HG03565 (cell line): ENCODE measurements at regions not wholly inside any gene's neighbourhood (a gene's known extent, or its start where the extent isn't known, plus 50 kb on each side); places are given as distances from the start of the nearest gene placed in this dataset.
"Not testable (repeated sequence)": the region's sequence is repeated elsewhere in the genome, so short reads cannot be mapped to it uniquely, and the experiment has no call there.

Source experiments
- ATAC-seq: cut with Tn5 transposase; IDR thresholded peaks from one replicate; pipeline ENCODE4 v1.9.1; 2021; ENCODE audit warnings: mild to moderate bottlenecking, moderate library complexity; ENCODE audit not compliant: unreplicated experiment

GRCh38 chr18:39622431-39622830 is 2056.8 kb upstream of the CELF4 start:
- no peak for ATAC-seq

GRCh38 chr18:39620551-39621168 is 2055.1 kb upstream of the CELF4 start:
- ATAC-seq: no peak

- no peak for ATAC-seq
Observed at GRCh38 chr18:39618265-39619003, 2052.8 kb upstream of the CELF4 start.

- no peak for ATAC-seq
Observed at GRCh38 chr18:39611381-39612100, 2045.9 kb upstream of the CELF4 start.

DNA sequence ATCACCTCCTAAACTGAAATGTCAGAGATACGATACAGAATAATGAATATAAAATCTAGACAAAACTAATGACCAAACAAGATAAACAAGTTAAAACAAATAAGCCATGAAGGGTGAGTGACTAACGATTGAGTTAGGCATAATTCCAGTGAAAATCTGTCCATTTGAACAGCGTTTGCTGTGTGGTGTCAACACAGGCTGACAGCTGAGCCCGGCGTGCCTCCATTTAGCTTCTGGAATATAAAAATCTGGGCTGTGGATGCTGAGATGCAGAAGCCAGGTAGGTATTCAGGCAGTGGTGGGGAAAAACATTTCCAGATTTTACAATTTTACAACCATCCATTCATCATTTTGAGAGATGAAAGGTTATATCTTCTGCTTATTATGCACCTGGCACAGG is 2041.4 kb upstream of the CELF4 start:
- ATAC-seq: no peak

DNA sequence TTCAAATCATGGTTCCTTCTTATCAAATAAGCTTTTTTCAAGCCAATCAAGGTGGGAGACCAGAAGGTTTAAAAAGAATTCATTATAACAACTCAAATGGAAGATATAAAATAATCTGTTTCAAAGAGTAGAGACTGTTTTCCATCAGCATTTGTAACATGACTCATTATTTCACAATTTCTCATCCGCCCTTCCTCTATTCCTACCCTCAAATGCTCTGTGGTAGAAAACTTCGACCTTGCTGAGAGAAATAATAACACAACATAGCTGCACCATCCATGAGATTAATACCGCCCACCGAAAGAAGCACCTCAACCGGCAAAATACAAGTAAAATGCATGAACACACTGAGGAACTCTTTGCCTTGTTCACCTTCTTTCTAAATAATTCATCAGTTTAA is 2039.2 kb upstream of the CELF4 start:
- ATAC-seq: no peak

DNA sequence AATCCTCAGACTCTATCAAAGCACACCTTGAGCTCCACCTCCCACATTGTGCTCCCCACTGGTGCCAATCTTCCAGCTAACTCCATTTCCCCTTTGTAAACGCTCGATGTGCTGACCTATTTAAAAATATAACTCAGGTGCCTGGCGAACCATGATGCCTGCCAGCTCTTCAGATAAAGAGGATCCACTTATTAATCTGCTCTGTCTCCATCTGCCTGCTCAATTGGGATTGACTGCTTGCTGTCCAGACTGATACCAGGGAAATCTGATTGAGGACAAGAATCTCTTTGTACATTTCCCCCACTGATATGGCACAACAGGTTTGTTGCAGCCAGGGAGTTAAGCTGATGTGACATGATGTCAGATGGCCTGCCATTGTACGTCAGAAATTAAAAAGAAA is 2036.5 kb upstream of the CELF4 start:
- no peak for ATAC-seq

DNA sequence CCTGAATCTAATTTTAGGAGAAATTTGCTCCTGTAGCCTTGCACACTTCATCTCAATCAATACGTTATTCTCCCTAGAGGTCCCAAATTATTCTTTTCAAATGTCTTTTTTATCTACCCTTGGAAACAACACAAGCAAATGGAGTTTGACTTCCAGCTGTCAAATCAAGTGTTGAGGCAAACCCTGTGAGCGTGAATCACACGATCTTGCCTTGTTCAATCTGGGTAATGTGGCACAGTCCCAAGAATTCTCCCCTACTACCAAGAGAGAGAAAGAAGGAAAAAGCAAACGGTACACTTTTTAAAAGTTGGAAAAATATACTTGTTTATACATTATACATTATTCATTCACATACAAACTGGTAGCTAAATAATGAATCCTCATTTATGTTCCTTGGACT is 2035.3 kb upstream of the CELF4 start:
- ATAC-seq: no peak

GRCh38 chr18:39599251-39599650 is 2033.7 kb upstream of the CELF4 start:
- ATAC-seq: no peak

GRCh38 chr18:39596891-39597290 is 2031.3 kb upstream of the CELF4 start:
- no peak for ATAC-seq

GRCh38 chr18:39596221-39596620 is 2030.6 kb upstream of the CELF4 start:
- ATAC-seq: no peak

DNA sequence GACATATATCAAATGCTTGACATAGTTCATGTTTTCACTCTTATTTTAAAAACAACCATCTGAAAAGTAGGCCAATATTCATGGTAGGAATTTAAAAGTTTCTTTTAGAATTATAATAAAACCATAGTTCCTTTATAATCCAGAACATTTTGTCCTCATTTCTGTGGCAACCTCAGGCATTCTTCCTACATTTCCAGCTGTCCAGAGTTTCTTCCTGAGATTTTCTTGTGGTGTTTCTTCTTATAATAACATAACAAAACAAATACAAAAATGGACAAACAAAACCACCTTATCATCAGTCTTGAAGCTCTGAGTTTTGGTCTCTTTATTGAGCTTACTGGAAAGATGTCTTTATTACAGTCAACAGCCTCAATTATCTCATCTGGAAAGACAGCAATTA is 2028.6 kb upstream of the CELF4 start:
- no peak for ATAC-seq

DNA sequence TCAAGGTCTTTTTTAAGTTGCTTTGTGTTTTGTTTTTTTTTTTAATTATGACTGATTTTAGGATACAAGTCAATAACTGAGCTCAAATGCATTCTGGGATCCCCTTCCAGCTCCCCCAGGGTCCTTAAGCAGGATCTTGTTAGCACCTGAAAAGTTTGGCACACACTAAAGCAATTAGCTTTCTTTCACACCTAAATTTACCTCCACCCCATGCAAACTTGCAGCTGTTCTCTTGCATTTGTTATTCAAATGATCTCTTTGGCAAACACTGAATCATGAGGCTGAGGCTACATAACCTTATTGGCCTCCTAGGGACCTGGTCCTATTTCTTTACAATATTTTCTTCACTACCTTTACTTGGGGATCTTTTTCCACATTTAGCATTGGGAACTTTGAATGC is 2026.1 kb upstream of the CELF4 start:
- ATAC-seq: no peak

DNA sequence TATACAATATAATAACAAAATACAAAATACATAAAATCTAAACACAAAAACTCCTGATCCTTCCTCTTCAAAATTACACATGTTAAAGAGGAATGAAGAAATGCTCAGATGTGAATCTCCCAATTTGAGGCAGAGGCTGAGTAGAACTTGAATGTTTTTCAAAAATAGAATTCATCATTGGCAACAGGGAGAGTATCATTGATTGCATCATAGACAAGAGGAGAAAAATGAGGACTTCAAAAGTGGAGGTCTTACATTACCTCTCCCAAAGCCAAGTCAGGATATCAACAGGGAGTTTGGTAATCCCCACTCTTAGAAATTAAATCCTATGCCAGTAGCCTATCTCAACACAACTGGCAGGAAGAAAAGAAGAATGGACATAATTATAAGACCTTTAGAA is 2023.9 kb upstream of the CELF4 start:
- ATAC-seq: no peak

DNA sequence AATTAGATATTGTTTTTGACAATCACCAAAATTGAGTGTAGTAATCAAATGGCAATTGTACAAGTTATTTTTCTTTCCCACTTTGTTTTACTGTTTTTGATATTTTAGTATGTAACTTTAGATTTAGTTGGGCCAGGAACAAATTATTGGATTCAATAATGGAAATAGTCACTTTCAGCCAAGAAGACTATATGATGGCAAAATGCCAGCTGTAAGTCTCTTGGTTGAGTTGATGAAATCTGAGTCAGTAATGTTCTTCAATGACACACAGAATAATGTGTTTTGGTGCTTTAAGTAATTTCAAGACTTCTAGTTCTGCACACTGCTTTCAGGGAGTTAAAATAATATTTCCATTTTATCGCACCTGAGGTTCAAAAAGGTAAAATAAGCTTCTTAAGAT is 2022.0 kb upstream of the CELF4 start:
- ATAC-seq: no peak

- no peak for ATAC-seq
Observed at GRCh38 chr18:39586741-39587140, 2021.1 kb upstream of the CELF4 start.

GRCh38 chr18:39574897-39575296 is 2009.3 kb upstream of the CELF4 start:
- no peak for ATAC-seq

GRCh38 chr18:39571511-39571910 is 2005.9 kb upstream of the CELF4 start:
- no peak for ATAC-seq

DNA sequence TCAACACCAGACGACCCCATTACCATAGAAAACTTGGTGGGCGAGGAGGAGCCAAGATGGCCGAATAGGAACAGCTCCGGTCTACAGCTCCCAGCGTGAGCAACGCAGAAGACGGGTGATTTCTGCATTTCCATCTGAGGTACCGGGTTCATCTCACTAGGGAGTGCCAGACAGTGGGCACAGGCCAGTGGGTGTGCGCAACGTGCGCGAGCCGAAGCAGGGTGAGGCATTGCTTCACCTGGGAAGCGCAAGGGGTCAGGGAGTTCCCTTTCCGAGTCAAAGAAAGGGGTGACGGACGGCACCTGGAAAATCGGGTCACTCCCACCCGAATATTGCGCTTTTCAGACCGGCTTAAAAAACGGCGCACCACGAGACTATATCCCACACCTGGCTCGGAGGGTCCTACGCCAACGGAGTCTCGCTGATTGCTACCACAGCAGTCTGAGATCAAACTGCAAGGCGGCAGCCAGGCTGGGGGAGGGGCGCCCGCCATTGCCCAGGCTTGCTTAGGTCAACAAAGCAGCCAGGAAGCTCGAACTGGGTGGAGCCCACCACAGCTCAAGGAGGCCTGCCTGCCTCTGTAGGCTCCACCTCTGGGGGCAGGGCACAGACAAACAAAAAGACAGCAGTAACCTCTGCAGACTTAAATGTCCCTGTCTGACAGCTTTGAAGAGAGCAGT is 2000.1 kb upstream of the CELF4 start:
- ATAC-seq: not testable (repeated sequence)

DNA sequence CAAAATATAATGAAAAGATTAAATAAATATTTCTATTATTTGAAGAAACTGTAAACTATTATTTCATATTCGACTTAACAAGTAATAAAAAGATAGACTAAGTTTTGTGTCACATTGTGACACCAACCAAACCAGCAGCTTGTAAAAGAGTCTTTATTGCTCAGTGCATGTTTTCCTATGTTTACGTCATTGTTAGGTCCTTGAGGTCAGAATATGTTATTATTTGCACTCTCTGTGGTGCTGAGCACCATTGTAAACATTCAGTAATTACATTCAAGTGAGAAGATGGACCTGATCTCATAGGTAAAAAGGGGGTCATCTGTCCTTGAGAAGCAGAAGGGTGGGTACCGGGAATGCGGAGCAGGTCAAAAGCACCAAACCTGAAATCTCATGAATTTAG is 1999.1 kb upstream of the CELF4 start:
- no peak for ATAC-seq

DNA sequence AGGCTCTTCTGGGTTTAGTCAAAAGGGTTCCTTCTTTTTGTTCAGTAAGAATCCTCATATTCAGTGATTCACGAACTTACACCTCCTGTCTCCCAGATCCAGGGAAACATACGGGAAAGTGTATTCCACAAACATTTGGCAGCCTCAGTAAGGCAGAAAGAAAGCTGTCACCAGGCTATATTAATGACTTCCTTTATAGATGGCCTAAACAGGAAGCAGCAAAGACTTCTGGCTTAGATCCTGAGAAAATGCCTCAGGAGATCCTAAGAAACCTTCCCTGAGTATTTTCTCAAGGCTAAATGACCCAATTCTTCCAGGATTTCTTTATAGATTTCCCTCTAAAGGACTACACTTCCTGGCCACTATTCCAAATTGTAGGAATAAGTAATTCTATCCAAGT is 1995.5 kb upstream of the CELF4 start:
- no peak for ATAC-seq

GRCh38 chr18:39558658-39559057 is 1993.1 kb upstream of the CELF4 start:
- no peak for ATAC-seq
